Right atrium auricular region (tissue), 2 donors: ENCODE measurements at regions not wholly inside any gene's neighbourhood (a gene's known extent, or its start where the extent isn't known, plus 50 kb on each side); places are given as distances from the start of the nearest gene placed in this dataset.

ENCODE experiments used
- DNase-seq: peaks from one replicate; pipeline ENCODE4 v3.0.0-alpha.2; 2019; ENCODE audit warnings: low spot score
- H3K27ac ChIP-seq, 2 donors: fragments of 200-600 bp; sonication (generic); 1 replicate in 1 of 2; 2 replicates in 1 of 2; pipeline ENCODE4 v1.5.1; 2016 to 2019
- H3K27me3 ChIP-seq, 2 donors: fragments of 200-600 bp; sonication (generic); one replicate each; pipeline versions ENCODE4 v1.5.1 to v1.6.0; 2017 to 2019
- H3K36me3 ChIP-seq: fragments of 200-600 bp; sonication (generic); one replicate; pipeline ENCODE4 v1.5.1; 2016
- H3K4me1 ChIP-seq, 2 donors: fragments of 200-600 bp; sonication (generic); one replicate each; pipeline versions ENCODE4 v1.5.1 to v1.6.0; 2017 to 2019
- H3K4me3 ChIP-seq, 2 donors: fragments of 200-600 bp; sonication (generic); 1 replicate in 1 of 2; 2 replicates in 1 of 2; pipeline ENCODE4 v1.5.1; 2017 to 2019; ENCODE audit warnings: mild to moderate bottlenecking in 1 of 2, moderate library complexity in 1 of 2
- H3K9me3 ChIP-seq, 2 donors: fragments of 200-600 bp; sonication (generic); one replicate each; pipeline ENCODE4 v1.5.1; 2019
- TF ChIP-seq, protein P1 (sequence below), 2 donors: fragments of 200-600 bp; sonication (generic); IDR thresholded peaks; one replicate each; pipeline ENCODE4 v1.5.1; 2019; ENCODE audit warnings: antibody characterized with exemption in 2 of 2

DNA sequence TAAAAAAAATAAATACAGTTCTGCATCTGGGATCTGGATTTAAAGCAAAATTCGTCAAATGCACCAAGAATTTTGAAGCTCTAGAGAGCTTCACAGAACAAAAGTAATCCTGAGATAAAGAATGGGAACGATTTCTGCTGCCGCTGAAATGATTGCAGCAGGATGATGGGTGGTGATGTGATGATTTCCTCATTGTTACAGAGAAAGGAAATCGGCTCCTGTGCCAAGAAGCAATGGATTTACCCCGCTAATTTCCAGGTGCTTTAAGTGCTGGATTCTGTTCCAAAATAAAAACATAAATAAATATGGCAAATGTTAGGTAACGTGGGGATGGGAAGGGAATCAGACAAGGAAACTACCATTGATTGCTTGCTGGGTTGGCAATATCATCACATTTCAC lies 1067.9 kb upstream of the MAP3K7 start:
- H3K4me1 ChIP-seq, result no peaks in the 10 kb centered on the region
- H3K27ac ChIP-seq, result no peak overlapping the region
- H3K9me3 ChIP-seq, result no peaks in the 10 kb centered on the region
- no peaks in the 10 kb centered on the region for H3K36me3 ChIP-seq
- DNase-seq, result no peak
- TF ChIP-seq, protein P1, sequence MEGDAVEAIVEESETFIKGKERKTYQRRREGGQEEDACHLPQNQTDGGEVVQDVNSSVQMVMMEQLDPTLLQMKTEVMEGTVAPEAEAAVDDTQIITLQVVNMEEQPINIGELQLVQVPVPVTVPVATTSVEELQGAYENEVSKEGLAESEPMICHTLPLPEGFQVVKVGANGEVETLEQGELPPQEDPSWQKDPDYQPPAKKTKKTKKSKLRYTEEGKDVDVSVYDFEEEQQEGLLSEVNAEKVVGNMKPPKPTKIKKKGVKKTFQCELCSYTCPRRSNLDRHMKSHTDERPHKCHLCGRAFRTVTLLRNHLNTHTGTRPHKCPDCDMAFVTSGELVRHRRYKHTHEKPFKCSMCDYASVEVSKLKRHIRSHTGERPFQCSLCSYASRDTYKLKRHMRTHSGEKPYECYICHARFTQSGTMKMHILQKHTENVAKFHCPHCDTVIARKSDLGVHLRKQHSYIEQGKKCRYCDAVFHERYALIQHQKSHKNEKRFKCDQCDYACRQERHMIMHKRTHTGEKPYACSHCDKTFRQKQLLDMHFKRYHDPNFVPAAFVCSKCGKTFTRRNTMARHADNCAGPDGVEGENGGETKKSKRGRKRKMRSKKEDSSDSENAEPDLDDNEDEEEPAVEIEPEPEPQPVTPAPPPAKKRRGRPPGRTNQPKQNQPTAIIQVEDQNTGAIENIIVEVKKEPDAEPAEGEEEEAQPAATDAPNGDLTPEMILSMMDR (IDR thresholded peaks at IDR 0.05), result no peak
- no peaks in the 10 kb centered on the region for H3K27me3 ChIP-seq
- no peak overlapping the region for H3K4me3 ChIP-seq

DNA sequence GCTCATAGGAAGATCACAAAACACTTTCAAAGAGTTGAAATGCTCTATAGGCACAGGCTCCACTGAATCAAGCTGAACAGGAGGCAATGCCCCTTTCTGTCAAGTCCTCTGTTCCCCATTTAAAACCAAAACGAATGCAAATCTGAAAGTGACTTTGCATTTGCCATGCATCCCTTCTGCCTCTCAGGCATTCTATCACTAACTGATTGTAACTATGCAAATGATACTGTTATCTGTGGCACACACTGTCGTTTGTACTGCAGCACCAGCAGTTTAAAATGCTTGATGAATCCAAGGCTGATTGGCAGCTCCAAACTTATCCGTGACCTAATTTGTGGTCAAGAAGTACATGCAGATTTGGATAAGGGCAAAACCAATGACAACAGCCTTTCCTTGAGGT lies 1067.5 kb upstream of the MAP3K7 start:
- Histone ChIP-seq H3K27ac (no peak overlapping the region), H3K4me3 (no peak overlapping the region), H3K27me3 (no peaks in the 10 kb centered on the region), H3K9me3 (no peaks in the 10 kb centered on the region), H3K4me1 (no peaks in the 10 kb centered on the region), H3K36me3 (no peaks in the 10 kb centered on the region)
- DNase-seq, result no peak
- TF ChIP-seq, protein P1 (IDR thresholded peaks at IDR 0.05), result no peak

DNA sequence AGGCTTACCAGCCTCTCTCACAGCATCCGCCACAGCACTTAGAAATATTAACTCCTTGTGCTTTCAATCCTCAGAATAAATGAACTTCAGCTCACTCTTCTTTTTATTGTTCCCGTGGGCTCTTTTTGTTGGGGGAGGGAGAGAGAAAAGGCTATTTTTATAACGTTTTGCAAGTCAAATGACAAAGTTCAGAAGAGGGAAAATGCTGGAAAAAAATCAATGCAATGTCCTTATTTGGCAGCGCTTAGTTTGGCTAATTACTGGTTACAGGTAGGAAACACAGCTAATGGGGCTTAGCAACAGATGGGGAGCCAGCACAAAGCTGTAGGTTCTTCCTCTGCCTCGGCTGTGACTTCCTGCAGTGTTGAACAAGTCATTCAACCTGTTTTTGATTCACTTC lies 1067.0 kb upstream of the MAP3K7 start:
- TF ChIP-seq, protein P1 (IDR thresholded peaks at IDR 0.05), result no peak
- Histone ChIP-seq H3K4me1 (no peaks in the 10 kb centered on the region), H3K4me3 (no peak overlapping the region), H3K36me3 (no peaks in the 10 kb centered on the region), H3K27me3 (no peaks in the 10 kb centered on the region), H3K27ac (no peak overlapping the region), H3K9me3 (no peaks in the 10 kb centered on the region)
- no peak for DNase-seq

DNA sequence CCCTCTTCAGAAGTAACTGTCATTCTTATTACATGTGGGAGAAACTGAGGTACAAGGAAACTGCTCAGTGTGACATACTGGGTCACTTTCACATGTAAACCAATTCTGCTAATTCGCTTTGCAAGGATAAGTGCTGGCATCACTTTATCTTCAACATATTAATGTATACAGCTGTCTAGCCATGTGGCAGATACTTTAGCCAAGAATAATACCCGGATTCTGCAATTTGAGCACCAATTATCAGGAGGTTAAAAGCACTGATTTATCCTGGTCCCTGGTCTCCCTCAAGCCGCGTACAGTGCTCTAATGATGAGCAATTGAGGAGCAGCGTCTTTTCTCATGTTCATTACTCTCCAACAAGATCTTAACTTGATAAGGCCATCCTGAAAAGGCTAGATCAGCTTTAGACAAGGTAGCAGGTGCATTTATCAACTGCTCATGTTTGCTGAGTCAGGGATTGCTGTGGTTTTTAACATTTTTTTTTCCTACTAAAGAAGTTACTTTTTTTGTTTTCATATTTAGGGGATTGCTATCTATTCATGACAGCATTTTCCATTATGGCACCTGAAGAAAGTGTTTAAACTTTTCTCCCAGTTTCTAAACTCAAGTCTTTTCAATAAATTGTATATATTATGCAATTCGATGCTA lies 1066.3 kb upstream of the MAP3K7 start:
- no peaks in the 10 kb centered on the region for H3K4me1 ChIP-seq
- DNase-seq, result no peak
- TF ChIP-seq, protein P1 (IDR thresholded peaks at IDR 0.05), result no peak
- no peak overlapping the region for H3K4me3 ChIP-seq
- no peaks in the 10 kb centered on the region for H3K27me3 ChIP-seq
- H3K9me3 ChIP-seq, result no peaks in the 10 kb centered on the region
- H3K27ac ChIP-seq, result no peak overlapping the region
- no peaks in the 10 kb centered on the region for H3K36me3 ChIP-seq

DNA sequence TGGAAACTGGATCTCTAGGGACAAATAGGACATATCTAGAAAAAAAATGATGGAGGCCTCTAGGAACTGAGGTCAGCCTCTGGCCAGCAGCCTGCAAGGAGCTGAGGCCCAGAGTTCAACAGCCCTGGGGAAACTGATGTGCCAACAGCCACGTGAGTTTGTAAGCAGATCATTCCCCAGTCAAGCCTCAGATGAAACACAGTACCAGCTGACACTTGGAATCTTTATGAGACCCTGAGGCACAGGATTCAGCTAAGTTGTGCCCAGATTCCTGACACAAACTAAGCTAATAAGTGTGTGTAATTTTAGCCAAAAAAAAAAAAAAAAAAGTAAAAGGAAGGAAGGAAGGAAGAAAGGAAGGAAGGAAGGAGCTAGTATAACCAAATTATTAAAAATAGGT lies 1059.8 kb upstream of the MAP3K7 start:
- Histone ChIP-seq H3K4me3 (no peak overlapping the region), H3K27me3 (no peaks in the 10 kb centered on the region), H3K27ac (no peak overlapping the region), H3K9me3 (no peaks in the 10 kb centered on the region), H3K4me1 (no peaks in the 10 kb centered on the region), H3K36me3 (no peaks in the 10 kb centered on the region)
- TF ChIP-seq, protein P1 (IDR thresholded peaks at IDR 0.05), result no peak
- DNase-seq, result no peak

DNA sequence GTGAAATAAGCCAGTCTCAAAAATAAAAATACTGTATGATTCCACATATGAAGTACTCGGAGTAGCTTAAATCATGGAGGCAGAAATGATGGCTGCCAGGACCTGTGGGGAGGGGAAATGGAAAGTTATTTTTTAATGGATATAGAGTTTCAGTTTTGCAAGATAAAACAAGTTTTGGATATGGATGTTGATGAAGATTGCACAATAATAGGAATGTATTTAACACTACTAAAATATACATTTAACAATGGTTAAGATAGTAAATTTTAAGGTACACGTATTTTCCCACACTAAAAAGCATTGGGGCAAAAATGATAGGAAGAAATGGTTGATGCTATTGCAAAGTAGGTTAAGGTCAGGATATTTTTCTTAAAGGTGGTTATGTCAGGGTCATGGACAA lies 1058.9 kb upstream of the MAP3K7 start:
- TF ChIP-seq, protein P1 (IDR thresholded peaks at IDR 0.05), result no peak
- Histone ChIP-seq H3K27ac (no peak overlapping the region), H3K4me1 (no peaks in the 10 kb centered on the region), H3K9me3 (no peaks in the 10 kb centered on the region), H3K4me3 (no peak overlapping the region), H3K36me3 (no peaks in the 10 kb centered on the region), H3K27me3 (no peaks in the 10 kb centered on the region)
- DNase-seq, result no peak
